ENCODE measurements at regions not wholly inside any gene's neighbourhood (a gene's known extent, or its start where the extent isn't known, plus 50 kb on each side); places are given as distances from the start of the nearest gene placed in this dataset.
"Not testable (repeated sequence)": the region's sequence is repeated elsewhere in the genome, so short reads cannot be mapped to it uniquely, and the experiment has no call there.

DNA sequence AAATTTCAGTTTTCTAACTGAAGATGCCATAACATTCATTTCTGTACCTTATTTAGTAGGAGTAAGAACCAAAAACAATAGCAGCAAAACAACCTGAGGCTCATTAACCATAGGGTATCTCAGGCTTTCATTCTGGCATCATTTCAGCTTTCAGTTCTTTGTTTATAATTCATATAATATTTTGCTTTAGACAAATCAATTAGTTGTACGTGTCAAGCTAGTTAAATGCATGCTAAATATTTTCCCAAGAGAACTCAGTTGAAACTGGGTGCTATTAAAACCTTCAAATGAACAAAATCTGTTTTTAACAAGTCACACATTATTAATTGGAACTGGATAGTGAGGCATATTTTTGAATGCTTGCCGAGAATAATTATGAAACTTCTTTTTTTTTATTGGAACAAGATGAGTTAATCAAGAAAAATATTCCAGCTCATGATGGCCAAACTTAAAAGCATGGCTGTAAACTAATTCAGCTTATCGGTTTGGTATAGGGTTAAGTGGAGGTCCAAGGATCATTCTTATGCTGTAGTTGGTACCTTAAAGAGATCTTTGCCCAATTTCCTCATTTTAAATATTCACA is 442.7 kb downstream of the BTG1 start (continued):
- no peak for TF ChIP-seq SP1 (IDR thresholded peaks at IDR 0.05)
- no peak for TF ChIP-seq NR2F2 (IDR thresholded peaks at IDR 0.05)

DNA sequence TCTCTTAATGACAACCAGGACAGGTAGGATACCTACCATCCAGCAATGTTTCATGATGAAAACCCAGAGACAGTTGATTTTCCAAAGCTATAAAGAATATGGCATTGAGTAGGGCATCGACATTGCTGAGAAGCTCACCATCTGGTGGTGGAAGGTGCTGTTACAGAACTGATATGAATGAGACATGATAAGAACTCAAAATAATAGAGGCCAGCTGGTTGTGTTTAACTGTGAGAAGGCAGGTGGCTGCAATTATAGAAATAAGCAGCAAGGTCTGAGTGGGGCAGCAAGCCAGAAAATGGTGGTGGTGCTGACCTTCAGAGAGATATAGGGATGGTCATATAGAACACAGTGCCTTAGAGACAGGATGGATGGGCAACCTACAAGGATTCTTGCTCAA is 449.7 kb downstream of the BTG1 start:
- H3K4me3 ChIP-seq (ENCODE audit: low read depth in 1 of 3, low read length in 3 of 3): no peak overlapping the region
- no peaks in the 10 kb centered on the region for H3K36me3 ChIP-seq (ENCODE audit: control insufficient read depth in 4 of 4, insufficient read depth in 3 of 4, low read depth in 1 of 4, low read length in 3 of 4)
- no peaks in the 10 kb centered on the region for H3K27me3 ChIP-seq (ENCODE audit: control insufficient read depth in 4 of 4, insufficient read depth in 4 of 4, low read length in 3 of 4)
- no peaks in the 10 kb centered on the region for H3K4me1 ChIP-seq (ENCODE audit: control insufficient read depth in 4 of 4, insufficient read depth in 4 of 4, low read length in 3 of 4)
- no peaks in the 10 kb centered on the region for H3K9me3 ChIP-seq (ENCODE audit: control insufficient read depth in 4 of 4, low read length in 3 of 4)
- WGBS: 94% methylated on average over 1 of the region's 1 CpG
- no peak overlapping the region for H3K27ac ChIP-seq (ENCODE audit: low read depth in 1 of 2, low read length in 2 of 2)
- no peak for DNase-seq (ENCODE audit: low spot score)
- TF ChIP-seq GABPA (IDR thresholded peaks at IDR 0.05 in 1 of 2, conservative IDR thresholded peaks at IDR 0.05 in 1 of 2): no peak
- no peak for TF ChIP-seq SP1 (IDR thresholded peaks at IDR 0.05)
- TF ChIP-seq EGR1 (IDR thresholded peaks at IDR 0.05; ENCODE audit: low read depth in 2 of 2): no peak
- no peak overlapping the region for H3K9ac ChIP-seq (ENCODE audit: low read depth in 1 of 2, low read length in 2 of 2)

DNA sequence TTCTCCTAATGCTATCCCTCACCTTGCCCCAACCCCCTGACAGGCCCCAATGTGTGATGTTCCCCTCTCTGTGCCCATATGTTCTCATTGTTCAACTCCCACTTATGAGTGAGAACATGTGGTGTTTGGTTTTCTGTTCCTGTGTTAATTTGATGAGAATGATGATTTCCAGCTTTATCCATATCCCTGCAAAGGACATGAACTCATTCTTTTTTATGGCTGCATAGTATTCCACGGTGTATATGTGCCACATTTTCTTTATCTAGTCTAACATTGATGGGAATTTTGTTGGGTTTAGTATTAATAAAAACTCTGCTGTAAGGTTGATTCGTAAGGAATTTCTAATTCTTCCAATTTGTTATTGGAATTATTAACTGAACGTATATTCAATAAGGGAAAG is 450.2 kb downstream of the BTG1 start:
- not testable (repeated sequence) for H3K27me3 ChIP-seq (ENCODE audit: control insufficient read depth in 4 of 4, insufficient read depth in 4 of 4, low read length in 3 of 4); H3K36me3 ChIP-seq (ENCODE audit: control insufficient read depth in 4 of 4, insufficient read depth in 3 of 4, low read depth in 1 of 4, low read length in 3 of 4); H3K9me3 ChIP-seq (ENCODE audit: control insufficient read depth in 4 of 4, low read length in 3 of 4); H3K27ac ChIP-seq (ENCODE audit: low read depth in 1 of 2, low read length in 2 of 2); H3K4me1 ChIP-seq (ENCODE audit: control insufficient read depth in 4 of 4, insufficient read depth in 4 of 4, low read length in 3 of 4); DNase-seq (ENCODE audit: low spot score); H3K4me3 ChIP-seq (ENCODE audit: low read depth in 1 of 3, low read length in 3 of 3); H3K9ac ChIP-seq (ENCODE audit: low read depth in 1 of 2, low read length in 2 of 2)
- 87% methylated on average over 3 of the region's 3 CpGs for WGBS

GRCh38 chr12:91690531-91690930 is 455.1 kb downstream of the BTG1 start:
- TF ChIP-seq TAF1 (conservative IDR thresholded peaks at IDR 0.05) (no peak), YY1 (IDR thresholded peaks at IDR 0.05) (no peak), EGR1 (IDR thresholded peaks at IDR 0.05; ENCODE audit: low read depth in 2 of 2) (no peak), RAD21 (IDR thresholded peaks at IDR 0.05) (no peak), HNF4G (IDR thresholded peaks at IDR 0.05) (no peak), FOXA2 (IDR thresholded peaks at IDR 0.05) (no peak), GABPA (IDR thresholded peaks at IDR 0.05 in 1 of 2, conservative IDR thresholded peaks at IDR 0.05 in 1 of 2) (no peak), RXRA (IDR thresholded peaks at IDR 0.05) (no peak), JUND (IDR thresholded peaks at IDR 0.05) (no peak), NR2F2 (IDR thresholded peaks at IDR 0.05) (no peak)
- TF ChIP-seq, protein P1, sequence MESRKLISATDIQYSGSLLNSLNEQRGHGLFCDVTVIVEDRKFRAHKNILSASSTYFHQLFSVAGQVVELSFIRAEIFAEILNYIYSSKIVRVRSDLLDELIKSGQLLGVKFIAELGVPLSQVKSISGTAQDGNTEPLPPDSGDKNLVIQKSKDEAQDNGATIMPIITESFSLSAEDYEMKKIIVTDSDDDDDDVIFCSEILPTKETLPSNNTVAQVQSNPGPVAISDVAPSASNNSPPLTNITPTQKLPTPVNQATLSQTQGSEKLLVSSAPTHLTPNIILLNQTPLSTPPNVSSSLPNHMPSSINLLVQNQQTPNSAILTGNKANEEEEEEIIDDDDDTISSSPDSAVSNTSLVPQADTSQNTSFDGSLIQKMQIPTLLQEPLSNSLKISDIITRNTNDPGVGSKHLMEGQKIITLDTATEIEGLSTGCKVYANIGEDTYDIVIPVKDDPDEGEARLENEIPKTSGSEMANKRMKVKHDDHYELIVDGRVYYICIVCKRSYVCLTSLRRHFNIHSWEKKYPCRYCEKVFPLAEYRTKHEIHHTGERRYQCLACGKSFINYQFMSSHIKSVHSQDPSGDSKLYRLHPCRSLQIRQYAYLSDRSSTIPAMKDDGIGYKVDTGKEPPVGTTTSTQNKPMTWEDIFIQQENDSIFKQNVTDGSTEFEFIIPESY (IDR thresholded peaks at IDR 0.05): no peak
- TF ChIP-seq, protein P2, sequence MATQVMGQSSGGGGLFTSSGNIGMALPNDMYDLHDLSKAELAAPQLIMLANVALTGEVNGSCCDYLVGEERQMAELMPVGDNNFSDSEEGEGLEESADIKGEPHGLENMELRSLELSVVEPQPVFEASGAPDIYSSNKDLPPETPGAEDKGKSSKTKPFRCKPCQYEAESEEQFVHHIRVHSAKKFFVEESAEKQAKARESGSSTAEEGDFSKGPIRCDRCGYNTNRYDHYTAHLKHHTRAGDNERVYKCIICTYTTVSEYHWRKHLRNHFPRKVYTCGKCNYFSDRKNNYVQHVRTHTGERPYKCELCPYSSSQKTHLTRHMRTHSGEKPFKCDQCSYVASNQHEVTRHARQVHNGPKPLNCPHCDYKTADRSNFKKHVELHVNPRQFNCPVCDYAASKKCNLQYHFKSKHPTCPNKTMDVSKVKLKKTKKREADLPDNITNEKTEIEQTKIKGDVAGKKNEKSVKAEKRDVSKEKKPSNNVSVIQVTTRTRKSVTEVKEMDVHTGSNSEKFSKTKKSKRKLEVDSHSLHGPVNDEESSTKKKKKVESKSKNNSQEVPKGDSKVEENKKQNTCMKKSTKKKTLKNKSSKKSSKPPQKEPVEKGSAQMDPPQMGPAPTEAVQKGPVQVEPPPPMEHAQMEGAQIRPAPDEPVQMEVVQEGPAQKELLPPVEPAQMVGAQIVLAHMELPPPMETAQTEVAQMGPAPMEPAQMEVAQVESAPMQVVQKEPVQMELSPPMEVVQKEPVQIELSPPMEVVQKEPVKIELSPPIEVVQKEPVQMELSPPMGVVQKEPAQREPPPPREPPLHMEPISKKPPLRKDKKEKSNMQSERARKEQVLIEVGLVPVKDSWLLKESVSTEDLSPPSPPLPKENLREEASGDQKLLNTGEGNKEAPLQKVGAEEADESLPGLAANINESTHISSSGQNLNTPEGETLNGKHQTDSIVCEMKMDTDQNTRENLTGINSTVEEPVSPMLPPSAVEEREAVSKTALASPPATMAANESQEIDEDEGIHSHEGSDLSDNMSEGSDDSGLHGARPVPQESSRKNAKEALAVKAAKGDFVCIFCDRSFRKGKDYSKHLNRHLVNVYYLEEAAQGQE (IDR thresholded peaks at IDR 0.05): no peak
- TF ChIP-seq, protein P3, sequence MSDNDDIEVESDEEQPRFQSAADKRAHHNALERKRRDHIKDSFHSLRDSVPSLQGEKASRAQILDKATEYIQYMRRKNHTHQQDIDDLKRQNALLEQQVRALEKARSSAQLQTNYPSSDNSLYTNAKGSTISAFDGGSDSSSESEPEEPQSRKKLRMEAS (IDR thresholded peaks at IDR 0.05): no peak

More at GRCh38 chr12:91690531-91690930, 455.1 kb downstream of the BTG1 start:
- no peak overlapping the region for H3K9ac ChIP-seq (ENCODE audit: low read depth in 1 of 2, low read length in 2 of 2)
- no peak overlapping the region for H3K4me3 ChIP-seq (ENCODE audit: low read depth in 1 of 3, low read length in 3 of 3)
- no peaks in the 10 kb centered on the region for H3K27me3 ChIP-seq (ENCODE audit: control insufficient read depth in 4 of 4, insufficient read depth in 4 of 4, low read length in 3 of 4)
- H3K9me3 ChIP-seq (ENCODE audit: control insufficient read depth in 4 of 4, low read length in 3 of 4): no peaks in the 10 kb centered on the region
- DNase-seq (ENCODE audit: low spot score): no peak
- 95% methylated on average over 4 of the region's 4 CpGs for whole genome bisulfite sequencing
- H3K36me3 ChIP-seq (ENCODE audit: control insufficient read depth in 4 of 4, insufficient read depth in 3 of 4, low read depth in 1 of 4, low read length in 3 of 4): no peaks in the 10 kb centered on the region
- H3K4me1 ChIP-seq (ENCODE audit: control insufficient read depth in 4 of 4, insufficient read depth in 4 of 4, low read length in 3 of 4): no peaks in the 10 kb centered on the region
- H3K27ac ChIP-seq (ENCODE audit: low read depth in 1 of 2, low read length in 2 of 2): no peak overlapping the region

All from liver (tissue), 7 donors.